ENCODE measurements at regions not wholly inside any gene's neighbourhood (a gene's known extent, or its start where the extent isn't known, plus 50 kb on each side); places are given as distances from the start of the nearest gene placed in this dataset.

DNA sequence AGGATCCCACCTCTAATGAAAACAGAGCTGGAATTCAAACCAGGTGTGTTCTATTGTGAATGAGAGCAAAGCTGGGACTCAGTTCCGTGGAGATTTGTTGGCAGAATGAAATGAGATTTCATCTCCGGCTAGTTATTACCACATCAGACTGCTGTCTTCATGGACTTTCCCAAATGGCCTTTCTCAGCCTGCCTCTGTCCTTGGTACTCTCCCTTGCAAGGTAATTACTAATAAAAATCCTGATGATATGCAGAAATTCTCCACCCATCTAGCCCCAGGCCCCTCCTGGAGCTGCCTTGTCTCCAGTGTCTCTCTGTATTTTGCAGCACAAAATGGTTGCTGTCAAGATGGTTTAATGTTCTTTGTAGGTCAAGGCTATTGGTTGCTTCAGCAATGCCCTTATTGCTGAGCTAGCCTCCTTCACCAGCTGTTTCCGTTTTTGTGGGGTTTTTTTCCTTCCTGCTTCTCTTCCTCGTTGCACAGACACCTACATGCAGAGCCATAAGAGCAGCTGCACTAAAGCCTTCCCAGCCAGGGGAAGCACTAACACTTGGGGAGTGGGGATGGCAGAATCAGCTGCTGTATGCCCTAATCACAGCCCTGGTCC lies 185.0 kb upstream of the GHITM start:
- no peak overlapping the region for H3K9ac ChIP-seq (ENCODE audit: low read length)
- H3K4me2 ChIP-seq (ENCODE audit: low read depth, low read length, poor library complexity, severe bottlenecking), result no peak overlapping the region
- H3K4me3 ChIP-seq (ENCODE audit: insufficient read depth, low read length, poor library complexity, severe bottlenecking), result no peak overlapping the region
- no peaks in the 10 kb centered on the region for H3K36me3 ChIP-seq (ENCODE audit: low read length)
- H3K27me3 ChIP-seq (ENCODE audit: low read length), result no peaks in the 10 kb centered on the region
- H2AFZ ChIP-seq (ENCODE audit: low read depth, low read length, severe bottlenecking), result no peak overlapping the region
- no peaks in the 10 kb centered on the region for H3F3A ChIP-seq (ENCODE audit: insufficient read depth)
- TF ChIP-seq, protein P1, sequence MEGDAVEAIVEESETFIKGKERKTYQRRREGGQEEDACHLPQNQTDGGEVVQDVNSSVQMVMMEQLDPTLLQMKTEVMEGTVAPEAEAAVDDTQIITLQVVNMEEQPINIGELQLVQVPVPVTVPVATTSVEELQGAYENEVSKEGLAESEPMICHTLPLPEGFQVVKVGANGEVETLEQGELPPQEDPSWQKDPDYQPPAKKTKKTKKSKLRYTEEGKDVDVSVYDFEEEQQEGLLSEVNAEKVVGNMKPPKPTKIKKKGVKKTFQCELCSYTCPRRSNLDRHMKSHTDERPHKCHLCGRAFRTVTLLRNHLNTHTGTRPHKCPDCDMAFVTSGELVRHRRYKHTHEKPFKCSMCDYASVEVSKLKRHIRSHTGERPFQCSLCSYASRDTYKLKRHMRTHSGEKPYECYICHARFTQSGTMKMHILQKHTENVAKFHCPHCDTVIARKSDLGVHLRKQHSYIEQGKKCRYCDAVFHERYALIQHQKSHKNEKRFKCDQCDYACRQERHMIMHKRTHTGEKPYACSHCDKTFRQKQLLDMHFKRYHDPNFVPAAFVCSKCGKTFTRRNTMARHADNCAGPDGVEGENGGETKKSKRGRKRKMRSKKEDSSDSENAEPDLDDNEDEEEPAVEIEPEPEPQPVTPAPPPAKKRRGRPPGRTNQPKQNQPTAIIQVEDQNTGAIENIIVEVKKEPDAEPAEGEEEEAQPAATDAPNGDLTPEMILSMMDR (IDR thresholded peaks at IDR 0.05; ENCODE audit: insufficient read depth, low read length, poor library complexity, severe bottlenecking), result no peak
- no peak for TF ChIP-seq EZH2phosphoT487 (conservative IDR thresholded peaks at IDR 0.05; ENCODE audit: low read length)
- H3K27ac ChIP-seq (ENCODE audit: low read depth, low read length), result no peak overlapping the region
- H4K20me1 ChIP-seq (ENCODE audit: low read depth, low read length), result no peaks in the 10 kb centered on the region
- H3K9me2 ChIP-seq (replicated peaks; ENCODE audit: insufficient read depth, low read length), result no peaks in the 10 kb centered on the region
- no peaks in the 10 kb centered on the region for H3K9me3 ChIP-seq (ENCODE audit: insufficient read depth, low read length)
- H3K79me2 ChIP-seq (ENCODE audit: insufficient read depth, low read length), result no peaks in the 10 kb centered on the region

DNA sequence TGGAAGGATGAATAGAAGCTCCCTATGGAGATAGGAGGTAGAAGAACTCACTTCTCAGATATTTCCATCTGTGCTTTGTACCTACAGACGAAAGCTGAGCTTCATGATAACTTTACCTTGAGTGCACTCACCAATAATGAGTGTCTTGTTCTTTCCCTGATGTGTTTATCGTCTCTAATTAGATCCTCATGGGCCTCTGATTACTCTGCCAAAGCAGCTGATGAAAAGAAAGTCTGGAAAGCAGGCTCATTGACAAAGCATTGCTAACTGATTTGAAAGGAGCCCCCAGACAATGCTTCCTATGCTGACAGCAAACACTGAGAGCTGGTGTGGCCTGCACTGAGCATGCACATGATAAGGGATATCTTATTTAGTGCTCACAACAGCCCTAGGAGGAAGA lies 183.9 kb upstream of the GHITM start:
- H3K4me3 ChIP-seq (ENCODE audit: insufficient read depth, low read length, poor library complexity, severe bottlenecking), result no peak overlapping the region
- no peaks in the 10 kb centered on the region for H3K79me2 ChIP-seq (ENCODE audit: insufficient read depth, low read length)
- H3K36me3 ChIP-seq (ENCODE audit: low read length), result no peaks in the 10 kb centered on the region
- no peaks in the 10 kb centered on the region for H3K27me3 ChIP-seq (ENCODE audit: low read length)
- no peak for TF ChIP-seq EZH2phosphoT487 (conservative IDR thresholded peaks at IDR 0.05; ENCODE audit: low read length)
- H3K9me2 ChIP-seq (replicated peaks; ENCODE audit: insufficient read depth, low read length), result no peaks in the 10 kb centered on the region
- H3K9me3 ChIP-seq (ENCODE audit: insufficient read depth, low read length), result no peaks in the 10 kb centered on the region
- H3K4me2 ChIP-seq (ENCODE audit: low read depth, low read length, poor library complexity, severe bottlenecking), result no peak overlapping the region
- no peaks in the 10 kb centered on the region for H4K20me1 ChIP-seq (ENCODE audit: low read depth, low read length)
- H3F3A ChIP-seq (ENCODE audit: insufficient read depth), result no peaks in the 10 kb centered on the region
- no peak overlapping the region for H3K27ac ChIP-seq (ENCODE audit: low read depth, low read length)
- H2AFZ ChIP-seq (ENCODE audit: low read depth, low read length, severe bottlenecking), result no peak overlapping the region
- no peak overlapping the region for H3K9ac ChIP-seq (ENCODE audit: low read length)

DNA sequence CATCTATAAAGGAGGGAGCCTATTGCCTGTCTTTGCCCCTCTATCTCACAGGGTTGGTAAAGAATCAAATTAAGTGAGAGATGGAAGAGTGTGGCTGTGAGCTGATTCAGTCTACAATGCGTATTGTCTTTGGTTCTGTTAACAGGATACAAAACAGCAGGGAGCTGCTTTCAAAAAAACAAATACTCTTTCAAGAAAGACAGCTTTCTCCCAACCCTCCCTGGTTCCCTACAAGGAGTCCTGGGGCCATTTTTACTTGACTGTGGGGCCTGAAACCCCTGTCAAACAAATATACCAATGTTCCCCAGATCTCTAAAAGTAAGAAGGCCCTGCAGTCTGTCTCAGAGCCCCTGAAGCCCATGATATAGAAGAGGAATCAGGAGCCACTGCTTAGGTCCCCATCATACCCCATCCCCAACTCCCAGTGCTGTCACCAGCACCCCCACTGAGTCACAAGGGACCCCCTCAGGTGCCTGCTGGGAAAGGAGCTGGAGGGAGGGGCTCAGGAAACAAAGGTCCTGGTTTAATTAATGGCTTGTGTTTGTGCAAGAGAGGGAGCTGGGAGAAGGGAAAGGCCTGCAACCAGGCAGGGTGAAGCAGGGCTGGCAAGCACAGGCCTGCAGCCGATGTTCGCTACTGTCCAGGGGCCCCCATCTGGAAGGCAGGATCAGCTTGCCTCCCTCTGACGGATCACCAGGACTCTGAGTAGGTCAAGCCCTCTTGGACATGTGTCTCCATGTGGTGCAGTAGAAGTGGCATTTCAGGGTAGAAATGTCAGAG lies 182.0 kb upstream of the GHITM start:
- Histone ChIP-seq H3K4me2 (ENCODE audit: low read depth, low read length, poor library complexity, severe bottlenecking) (no peak overlapping the region), H3K4me3 (ENCODE audit: insufficient read depth, low read length, poor library complexity, severe bottlenecking) (no peak overlapping the region), H3K36me3 (ENCODE audit: low read length) (no peaks in the 10 kb centered on the region), H3K27ac (ENCODE audit: low read depth, low read length) (no peak overlapping the region), H3K9me2 (replicated peaks; ENCODE audit: insufficient read depth, low read length) (no peaks in the 10 kb centered on the region), H3K9ac (ENCODE audit: low read length) (no peak overlapping the region), H3K79me2 (ENCODE audit: insufficient read depth, low read length) (no peaks in the 10 kb centered on the region), H3K27me3 (ENCODE audit: low read length) (no peaks in the 10 kb centered on the region), H3K9me3 (ENCODE audit: insufficient read depth, low read length) (no peaks in the 10 kb centered on the region), H3F3A (ENCODE audit: insufficient read depth) (no peaks in the 10 kb centered on the region), H4K20me1 (ENCODE audit: low read depth, low read length) (no peaks in the 10 kb centered on the region), H2AFZ (ENCODE audit: low read depth, low read length, severe bottlenecking) (no peak overlapping the region)
- TF ChIP-seq EZH2phosphoT487 (conservative IDR thresholded peaks at IDR 0.05; ENCODE audit: low read length), result no peak
- TF ChIP-seq, protein P1 (IDR thresholded peaks at IDR 0.05; ENCODE audit: insufficient read depth, low read length, poor library complexity, severe bottlenecking), result no peak

DNA sequence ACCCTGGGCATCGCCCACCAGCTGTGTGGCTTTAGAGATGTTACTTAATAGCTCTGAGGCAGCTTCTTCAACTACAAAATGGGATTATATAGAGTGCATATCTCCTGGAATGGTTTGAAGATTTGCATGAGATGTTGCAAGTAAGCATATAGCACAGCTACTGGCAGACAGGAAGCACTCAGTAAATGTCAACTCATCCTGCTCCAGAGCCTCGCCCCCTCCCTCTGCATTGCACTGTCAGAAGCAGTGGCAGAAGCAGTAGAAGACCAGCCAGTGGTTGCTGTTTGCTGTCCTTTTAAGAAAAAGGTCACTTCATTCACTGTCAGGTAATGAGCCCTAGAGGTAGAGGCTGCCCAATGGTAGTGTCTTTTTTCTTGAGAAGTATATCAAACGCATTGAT lies 180.0 kb upstream of the GHITM start:
- Histone ChIP-seq H3K4me3 (ENCODE audit: insufficient read depth, low read length, poor library complexity, severe bottlenecking) (no peak overlapping the region), H2AFZ (ENCODE audit: low read depth, low read length, severe bottlenecking) (no peak overlapping the region), H4K20me1 (ENCODE audit: low read depth, low read length) (no peaks in the 10 kb centered on the region), H3K27me3 (ENCODE audit: low read length) (no peaks in the 10 kb centered on the region), H3K9ac (ENCODE audit: low read length) (no peak overlapping the region), H3K27ac (ENCODE audit: low read depth, low read length) (no peak overlapping the region), H3K9me2 (replicated peaks; ENCODE audit: insufficient read depth, low read length) (no peaks in the 10 kb centered on the region), H3K9me3 (ENCODE audit: insufficient read depth, low read length) (no peaks in the 10 kb centered on the region), H3K4me2 (ENCODE audit: low read depth, low read length, poor library complexity, severe bottlenecking) (no peak overlapping the region), H3K36me3 (ENCODE audit: low read length) (no peaks in the 10 kb centered on the region), H3K79me2 (ENCODE audit: insufficient read depth, low read length) (no peaks in the 10 kb centered on the region), H3F3A (ENCODE audit: insufficient read depth) (no peaks in the 10 kb centered on the region)
- no peak for TF ChIP-seq EZH2phosphoT487 (conservative IDR thresholded peaks at IDR 0.05; ENCODE audit: low read length)
- TF ChIP-seq, protein P1 (IDR thresholded peaks at IDR 0.05; ENCODE audit: insufficient read depth, low read length, poor library complexity, severe bottlenecking), result no peak

All from SU-DHL-6 (cell line).